ENCODE measurements at regions not wholly inside any gene's neighbourhood (a gene's known extent, or its start where the extent isn't known, plus 50 kb on each side); places are given as distances from the start of the nearest gene placed in this dataset.
"Not testable (repeated sequence)": the region's sequence is repeated elsewhere in the genome, so short reads cannot be mapped to it uniquely, and the experiment has no call there.

DNA sequence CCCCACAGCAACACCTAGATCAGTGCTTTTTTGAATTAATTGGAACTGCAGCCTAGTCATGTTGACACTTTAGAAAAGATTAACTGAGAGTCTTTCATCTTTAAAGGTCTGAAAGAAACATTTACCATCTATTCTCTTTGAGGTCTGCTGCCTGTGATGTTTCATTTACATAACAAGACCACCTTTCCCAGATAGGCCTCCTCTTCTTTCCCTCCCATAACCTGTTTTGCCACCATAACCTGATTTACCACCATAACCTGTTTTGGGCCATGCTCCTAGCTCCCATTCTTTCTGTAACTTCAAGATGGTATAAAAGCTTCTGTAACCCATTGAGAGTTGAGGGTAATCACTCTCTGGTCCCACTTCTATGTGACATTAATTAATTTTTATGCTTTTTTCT lies 320.8 kb downstream of the PCDH20 start:
- no peaks in the 10 kb centered on the region for H3K36me3 Mint-ChIP-seq (ENCODE audit: low read depth)
- H3K27ac ChIP-seq (ENCODE audit: low read depth in 1 of 2, low read length in 2 of 2) = no peak overlapping the region
- H3K27ac Mint-ChIP-seq = no peak overlapping the region
- no peaks in the 10 kb centered on the region for H3K4me1 Mint-ChIP-seq (ENCODE audit: low read depth)
- POLR2A ChIA-PET = no interaction called here
- TF ChIP-seq, protein P1, sequence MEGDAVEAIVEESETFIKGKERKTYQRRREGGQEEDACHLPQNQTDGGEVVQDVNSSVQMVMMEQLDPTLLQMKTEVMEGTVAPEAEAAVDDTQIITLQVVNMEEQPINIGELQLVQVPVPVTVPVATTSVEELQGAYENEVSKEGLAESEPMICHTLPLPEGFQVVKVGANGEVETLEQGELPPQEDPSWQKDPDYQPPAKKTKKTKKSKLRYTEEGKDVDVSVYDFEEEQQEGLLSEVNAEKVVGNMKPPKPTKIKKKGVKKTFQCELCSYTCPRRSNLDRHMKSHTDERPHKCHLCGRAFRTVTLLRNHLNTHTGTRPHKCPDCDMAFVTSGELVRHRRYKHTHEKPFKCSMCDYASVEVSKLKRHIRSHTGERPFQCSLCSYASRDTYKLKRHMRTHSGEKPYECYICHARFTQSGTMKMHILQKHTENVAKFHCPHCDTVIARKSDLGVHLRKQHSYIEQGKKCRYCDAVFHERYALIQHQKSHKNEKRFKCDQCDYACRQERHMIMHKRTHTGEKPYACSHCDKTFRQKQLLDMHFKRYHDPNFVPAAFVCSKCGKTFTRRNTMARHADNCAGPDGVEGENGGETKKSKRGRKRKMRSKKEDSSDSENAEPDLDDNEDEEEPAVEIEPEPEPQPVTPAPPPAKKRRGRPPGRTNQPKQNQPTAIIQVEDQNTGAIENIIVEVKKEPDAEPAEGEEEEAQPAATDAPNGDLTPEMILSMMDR (IDR thresholded peaks at IDR 0.05) = no peak
- ATAC-seq (ENCODE audit: poor library complexity) = no peak
- H3K9me3 Mint-ChIP-seq = peaks cover 9% of the 10 kb centered on the region
- H3K36me3 ChIP-seq (ENCODE audit: insufficient read depth, low read length) = no peaks in the 10 kb centered on the region
- intact Hi-C loops (cut with DNase I, micrococcal nuclease) = no loop called here
- no peaks in the 10 kb centered on the region for H3K27me3 ChIP-seq (ENCODE audit: control insufficient read depth in 1 of 2, insufficient read depth in 2 of 2, low read length in 2 of 2)
- DNase-seq = no peak
- H3K4me1 ChIP-seq (ENCODE audit: insufficient read depth, low read length) = no peaks in the 10 kb centered on the region
- H3K4me3 Mint-ChIP-seq = no peak overlapping the region
- no peaks in the 10 kb centered on the region for H3K27me3 Mint-ChIP-seq
- H3K4me3 ChIP-seq (ENCODE audit: low read length) = no peak overlapping the region
- no peaks in the 10 kb centered on the region for H3K9me3 ChIP-seq (ENCODE audit: control insufficient read depth in 1 of 2, insufficient read depth in 1 of 2, low read length in 2 of 2)
- CTCF ChIA-PET = no interaction called here

DNA sequence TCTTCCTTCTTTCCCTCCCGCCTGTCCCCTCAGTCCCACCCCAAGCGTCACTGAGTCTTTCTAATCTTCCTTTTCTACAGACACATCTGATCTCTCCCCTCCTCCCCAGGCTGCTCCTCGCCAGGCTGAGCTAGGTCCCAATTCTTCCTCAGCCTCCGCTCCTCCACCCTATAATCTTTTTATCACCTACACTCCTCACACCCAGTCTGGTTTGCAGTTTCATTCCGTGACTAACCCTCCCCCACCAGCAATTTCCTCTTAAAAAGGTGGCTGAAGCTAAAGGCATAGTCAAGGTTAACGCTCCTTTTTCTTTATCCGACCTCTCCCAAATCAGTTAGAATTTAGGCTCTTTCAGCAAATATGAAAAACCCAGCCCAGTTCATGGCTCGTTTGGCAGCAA lies 325.8 kb downstream of the PCDH20 start:
- H3K4me1 ChIP-seq (ENCODE audit: insufficient read depth, low read length); H3K27ac ChIP-seq (ENCODE audit: low read depth in 1 of 2, low read length in 2 of 2); ATAC-seq (ENCODE audit: poor library complexity); H3K27me3 Mint-ChIP-seq; DNase-seq; CTCF ChIA-PET; H3K9me3 Mint-ChIP-seq; H3K4me3 Mint-ChIP-seq; H3K4me3 ChIP-seq (ENCODE audit: low read length); H3K36me3 ChIP-seq (ENCODE audit: insufficient read depth, low read length); H3K36me3 Mint-ChIP-seq (ENCODE audit: low read depth); POLR2A ChIA-PET; H3K4me1 Mint-ChIP-seq (ENCODE audit: low read depth); H3K27me3 ChIP-seq (ENCODE audit: control insufficient read depth in 1 of 2, insufficient read depth in 2 of 2, low read length in 2 of 2); intact Hi-C loops (cut with DNase I, micrococcal nuclease); H3K27ac Mint-ChIP-seq; H3K9me3 ChIP-seq (ENCODE audit: control insufficient read depth in 1 of 2, insufficient read depth in 1 of 2, low read length in 2 of 2): not testable (repeated sequence)

DNA sequence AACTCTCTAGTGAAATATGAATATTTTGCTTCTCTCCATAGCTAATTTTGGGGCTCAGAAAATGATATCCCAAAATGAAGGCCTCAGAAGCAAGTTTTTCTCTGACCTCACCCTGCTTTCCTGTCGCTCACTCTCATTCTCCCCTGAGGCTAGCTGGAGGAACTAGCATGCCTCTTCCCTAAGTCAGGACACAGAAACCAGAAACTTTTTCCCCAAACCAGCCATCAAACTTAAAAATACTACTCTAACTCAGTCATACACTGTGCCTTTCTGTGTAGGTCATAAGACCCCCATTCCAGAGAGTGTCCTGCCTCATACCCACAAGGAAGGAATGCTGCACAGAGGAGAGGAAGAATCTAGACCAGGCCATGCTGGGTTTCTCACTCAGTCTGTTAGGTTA lies 329.6 kb downstream of the PCDH20 start:
- Histone ChIP-seq H3K27ac (ENCODE audit: low read depth in 1 of 2, low read length in 2 of 2) (no peak overlapping the region), H3K4me3 (ENCODE audit: low read length) (no peak overlapping the region), H3K9me3 (ENCODE audit: control insufficient read depth in 1 of 2, insufficient read depth in 1 of 2, low read length in 2 of 2) (no peaks in the 10 kb centered on the region), H3K4me1 (ENCODE audit: insufficient read depth, low read length) (no peaks in the 10 kb centered on the region), H3K27me3 (ENCODE audit: control insufficient read depth in 1 of 2, insufficient read depth in 2 of 2, low read length in 2 of 2) (no peaks in the 10 kb centered on the region), H3K36me3 (ENCODE audit: insufficient read depth, low read length) (no peaks in the 10 kb centered on the region)
- ChIA-PET CTCF (no interaction called here), POLR2A (no interaction called here)
- no peaks in the 10 kb centered on the region for H3K4me1 Mint-ChIP-seq (ENCODE audit: low read depth)
- no peaks in the 10 kb centered on the region for H3K36me3 Mint-ChIP-seq (ENCODE audit: low read depth)
- ATAC-seq (ENCODE audit: poor library complexity) (no peak), DNase-seq (no peak)
- H3K9me3 Mint-ChIP-seq = peaks cover 2% of the 10 kb centered on the region
- H3K27ac Mint-ChIP-seq = no peak overlapping the region
- H3K27me3 Mint-ChIP-seq = no peaks in the 10 kb centered on the region
- H3K4me3 Mint-ChIP-seq = no peak overlapping the region
- intact Hi-C loops (cut with DNase I, micrococcal nuclease) = no loop called here
- TF ChIP-seq, protein P1 (IDR thresholded peaks at IDR 0.05) = no peak

DNA sequence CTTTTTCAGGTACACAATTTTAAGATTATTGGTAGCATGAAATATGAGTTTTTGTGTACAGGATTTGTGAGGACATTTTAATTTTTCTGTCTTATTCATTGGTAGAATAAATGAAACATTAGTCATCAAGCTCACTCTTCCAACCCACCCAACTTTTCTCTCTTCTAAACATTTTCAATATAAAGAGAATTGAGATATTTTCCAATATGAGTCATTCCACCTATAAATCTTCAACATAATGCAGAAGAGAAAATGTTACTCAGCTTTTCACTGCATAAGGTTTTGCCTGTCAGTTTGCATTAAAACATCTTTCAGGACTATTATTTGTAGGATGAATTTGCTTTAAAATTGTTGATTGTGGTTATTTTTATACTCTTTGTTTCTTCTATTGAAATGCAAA lies 330.7 kb downstream of the PCDH20 start:
- TF ChIP-seq, protein P1 (IDR thresholded peaks at IDR 0.05) = no peak
- Mint-ChIP-seq H3K27me3 (no peaks in the 10 kb centered on the region), H3K27ac (no peak overlapping the region), H3K4me3 (no peak overlapping the region), H3K9me3 (peaks cover 2% of the 10 kb centered on the region), H3K4me1 (ENCODE audit: low read depth) (no peaks in the 10 kb centered on the region), H3K36me3 (ENCODE audit: low read depth) (no peaks in the 10 kb centered on the region)
- no peaks in the 10 kb centered on the region for H3K36me3 ChIP-seq (ENCODE audit: insufficient read depth, low read length)
- no peaks in the 10 kb centered on the region for H3K27me3 ChIP-seq (ENCODE audit: control insufficient read depth in 1 of 2, insufficient read depth in 2 of 2, low read length in 2 of 2)
- no peak overlapping the region for H3K27ac ChIP-seq (ENCODE audit: low read depth in 1 of 2, low read length in 2 of 2)
- ATAC-seq (ENCODE audit: poor library complexity) (no peak), DNase-seq (no peak)
- no peaks in the 10 kb centered on the region for H3K9me3 ChIP-seq (ENCODE audit: control insufficient read depth in 1 of 2, insufficient read depth in 1 of 2, low read length in 2 of 2)
- no peaks in the 10 kb centered on the region for H3K4me1 ChIP-seq (ENCODE audit: insufficient read depth, low read length)
- intact Hi-C loops (cut with DNase I, micrococcal nuclease) = no loop called here
- ChIA-PET POLR2A (no interaction called here), CTCF (no interaction called here)
- H3K4me3 ChIP-seq (ENCODE audit: low read length) = no peak overlapping the region
